GM19468 (cell line): ENCODE measurements at regions not wholly inside any gene's neighbourhood (a gene's known extent, or its start where the extent isn't known, plus 50 kb on each side); places are given as distances from the start of the nearest gene placed in this dataset.

Source experiments
- ATAC-seq: cut with Tn5 transposase; IDR thresholded peaks from one replicate; pipeline ENCODE4 v1.9.1; 2021; ENCODE audit warnings: mild to moderate bottlenecking, moderate library complexity, moderate number of reproducible peaks; ENCODE audit not compliant: unreplicated experiment; ENCODE audit errors: extremely low read depth

DNA sequence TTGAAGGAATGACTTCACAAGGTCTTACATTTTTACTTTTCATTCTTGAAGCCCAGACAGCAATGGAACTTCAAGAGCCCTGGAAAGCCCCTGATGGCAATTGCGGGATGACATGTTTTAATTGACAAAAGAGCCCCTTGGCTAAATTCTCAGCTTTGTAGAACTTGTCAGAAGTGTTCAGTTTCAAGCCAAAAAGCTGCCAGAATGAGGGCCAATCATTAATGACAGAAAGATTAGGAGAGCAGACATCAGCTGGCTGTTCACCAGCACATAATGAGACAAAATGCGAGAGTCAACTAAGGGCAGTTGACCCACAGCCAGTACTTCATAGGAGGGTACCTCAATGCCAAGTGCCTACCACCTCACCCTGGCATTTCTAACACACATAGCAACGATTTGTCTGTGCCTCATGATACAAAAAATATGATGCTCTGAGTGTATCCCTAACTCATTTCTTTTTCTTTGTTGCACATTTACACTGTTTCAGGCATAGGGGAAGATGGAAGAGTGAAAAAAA, 243.1 kb downstream of the MYLK4 start:
- no peak for ATAC-seq

DNA sequence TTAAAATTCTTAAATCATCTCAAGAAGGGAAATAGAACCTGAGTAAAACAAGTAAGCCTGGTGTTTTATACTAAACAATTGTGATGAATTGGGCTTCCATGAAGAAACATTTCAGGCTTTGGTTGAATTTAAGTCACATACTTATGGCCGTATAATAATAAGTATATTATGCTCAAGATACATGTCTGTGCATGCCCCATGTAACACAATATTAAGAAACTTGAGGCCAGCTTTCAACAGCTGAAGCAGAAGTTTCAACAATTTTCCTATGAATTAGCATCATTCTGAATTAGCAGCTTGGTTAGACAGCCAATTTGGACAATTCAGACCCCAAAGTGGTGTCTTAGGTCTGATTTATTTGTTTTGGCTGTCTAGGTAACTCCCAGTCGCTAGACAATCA, 243.7 kb downstream of the MYLK4 start:
- ATAC-seq: no peak

DNA sequence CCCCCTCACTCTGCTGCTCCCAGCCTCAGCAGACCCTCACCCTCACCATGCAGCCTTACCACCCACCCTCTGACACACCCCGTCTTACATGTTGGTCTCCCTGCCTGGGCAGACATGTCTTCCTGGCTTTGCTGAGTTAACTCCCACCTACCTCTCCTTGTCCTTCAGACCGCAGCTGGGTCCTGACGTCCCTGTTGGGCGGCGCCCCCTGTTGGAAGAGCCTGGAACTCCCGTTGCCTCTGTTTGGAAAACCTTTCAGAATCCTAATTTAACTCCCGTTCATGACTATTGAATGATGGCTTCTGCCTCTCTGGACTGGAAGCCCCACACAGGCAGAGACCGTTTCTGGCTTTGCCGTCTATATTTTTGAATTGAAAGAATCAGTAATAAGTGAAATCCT, 245.1 kb downstream of the MYLK4 start:
- ATAC-seq: no peak

DNA sequence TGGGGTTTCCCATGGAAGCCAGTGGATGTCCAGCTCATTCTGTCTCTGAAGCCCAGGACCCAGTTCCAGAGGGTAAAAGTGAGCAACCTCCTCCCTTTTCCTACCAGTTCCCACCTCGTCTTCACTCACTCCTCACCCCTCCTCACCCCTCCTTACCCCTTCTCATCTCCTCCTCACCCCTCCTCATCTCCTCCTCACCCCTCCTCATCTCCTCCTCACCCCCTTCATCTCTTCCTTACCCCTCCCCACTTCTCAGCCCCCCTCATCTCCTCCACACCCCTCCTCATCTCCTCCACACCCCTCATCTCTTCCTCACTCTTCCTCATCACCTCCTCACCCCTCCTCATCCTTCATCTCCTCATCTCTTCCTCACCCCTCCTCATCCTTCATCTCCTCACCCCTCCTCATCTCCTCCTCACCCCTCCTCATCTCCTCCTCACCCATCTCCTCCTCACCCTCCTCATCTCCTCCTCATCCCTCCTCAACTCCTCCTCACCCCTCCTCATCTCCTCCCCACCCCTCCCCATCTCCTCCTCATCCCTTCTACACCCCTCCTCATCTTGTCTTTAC, 246.1 kb downstream of the MYLK4 start:
- ATAC-seq: no peak

DNA sequence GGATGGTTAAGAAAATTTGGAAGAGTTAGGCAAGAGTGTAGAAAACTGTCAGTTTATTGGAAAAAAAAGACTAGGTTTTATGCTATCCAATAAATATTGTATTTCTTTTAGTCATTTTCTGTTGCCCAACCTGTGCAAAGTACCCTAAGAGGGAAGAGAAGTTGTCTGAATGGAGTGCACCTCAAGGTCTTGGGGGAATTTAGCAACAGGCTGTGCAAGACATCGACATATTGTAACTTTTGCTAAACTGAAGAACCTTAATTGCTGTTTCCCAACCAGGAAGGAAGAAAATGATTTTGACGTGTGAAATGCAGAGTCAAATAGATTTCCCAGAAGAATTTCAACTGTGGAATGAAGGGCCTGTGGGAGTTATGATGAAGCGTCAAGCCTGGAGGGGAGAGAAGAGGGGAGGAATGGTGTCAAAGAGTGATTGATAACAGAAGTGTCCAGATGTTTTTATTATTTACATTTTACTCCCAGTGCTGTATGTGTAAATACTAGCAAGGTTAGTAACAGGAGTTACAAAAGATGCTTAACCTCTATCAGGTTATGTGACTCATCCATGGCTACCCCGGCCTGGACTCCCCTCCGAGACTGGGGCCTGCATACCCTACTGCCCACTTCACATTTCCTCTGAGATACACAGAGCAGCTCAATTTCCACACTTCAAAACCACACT, 246.8 kb downstream of the MYLK4 start:
- no peak for ATAC-seq

DNA sequence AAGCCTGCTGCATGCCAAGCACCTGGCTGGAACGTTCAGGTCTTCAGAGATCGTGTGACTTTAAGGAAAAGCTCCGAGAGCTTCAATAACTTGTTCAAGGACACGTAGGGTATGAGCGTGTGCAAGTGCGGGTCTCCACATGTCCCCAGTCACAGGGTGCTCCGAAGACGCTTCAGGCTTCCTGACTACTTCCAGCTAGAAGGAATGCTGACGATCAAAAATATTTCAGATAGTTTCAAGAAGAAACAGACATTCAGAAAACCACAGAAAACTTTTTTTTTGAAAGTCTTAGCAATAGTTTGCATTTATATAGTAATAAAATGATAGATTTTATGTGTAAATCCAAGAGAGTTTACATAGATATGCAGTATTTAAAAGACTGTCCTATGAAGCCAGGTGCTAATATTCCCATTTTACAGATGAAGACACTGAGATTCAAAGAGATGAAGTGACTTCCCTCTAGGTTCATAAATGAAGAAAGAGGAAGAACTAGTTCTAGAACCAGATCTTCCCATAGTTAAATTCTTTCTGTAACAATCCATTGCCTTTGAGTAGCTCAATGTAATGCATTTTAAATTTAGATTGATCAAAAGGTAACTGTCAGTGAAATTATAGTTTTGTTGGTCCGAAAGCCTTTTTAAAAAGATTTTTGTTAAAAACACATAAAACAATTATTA, 247.6 kb downstream of the MYLK4 start:
- ATAC-seq: no peak

DNA sequence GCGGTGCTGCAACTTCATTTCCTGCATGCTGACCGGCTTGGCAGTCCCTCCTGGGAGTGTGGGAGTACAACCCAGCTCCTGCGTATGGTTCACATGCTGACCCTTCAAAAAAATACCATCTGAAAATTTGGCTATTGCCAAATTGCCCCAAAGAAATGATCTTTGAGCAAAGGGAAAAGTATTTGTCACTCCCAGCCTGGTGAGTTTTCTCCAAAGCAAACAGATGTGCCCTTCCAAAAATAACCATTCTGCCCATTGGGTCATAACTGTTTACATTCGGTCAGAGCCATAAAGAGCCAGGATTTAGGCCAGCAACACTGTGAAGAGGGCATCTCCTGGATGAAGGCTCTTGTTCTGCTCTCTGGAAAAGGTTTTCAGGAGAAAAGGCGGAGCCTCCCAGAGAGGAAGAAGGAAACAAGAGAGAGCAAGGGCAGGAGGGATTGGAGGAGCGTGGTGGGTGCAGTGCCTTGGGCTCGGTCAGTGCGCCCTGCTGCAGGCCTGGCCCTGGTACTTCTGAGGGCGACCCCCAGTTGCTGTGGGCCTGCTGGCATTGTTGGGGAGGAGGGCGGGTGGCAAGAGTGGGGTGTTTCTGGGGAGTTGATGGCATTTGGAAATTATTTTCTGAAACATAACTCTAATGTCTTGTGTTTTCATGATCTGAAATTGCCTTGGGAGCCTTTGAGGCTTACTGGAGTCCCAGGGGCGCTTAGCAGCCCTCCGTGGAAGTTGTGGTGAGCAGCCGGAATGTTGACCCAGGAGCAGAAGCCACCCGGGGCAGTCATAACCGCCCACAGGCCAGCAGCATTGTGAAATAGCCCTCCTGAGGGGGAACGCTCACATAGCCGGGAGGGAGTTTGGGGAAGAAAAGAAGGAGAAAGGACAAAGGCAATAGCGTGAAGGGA, 248.4 kb downstream of the MYLK4 start:
- no peak for ATAC-seq

DNA sequence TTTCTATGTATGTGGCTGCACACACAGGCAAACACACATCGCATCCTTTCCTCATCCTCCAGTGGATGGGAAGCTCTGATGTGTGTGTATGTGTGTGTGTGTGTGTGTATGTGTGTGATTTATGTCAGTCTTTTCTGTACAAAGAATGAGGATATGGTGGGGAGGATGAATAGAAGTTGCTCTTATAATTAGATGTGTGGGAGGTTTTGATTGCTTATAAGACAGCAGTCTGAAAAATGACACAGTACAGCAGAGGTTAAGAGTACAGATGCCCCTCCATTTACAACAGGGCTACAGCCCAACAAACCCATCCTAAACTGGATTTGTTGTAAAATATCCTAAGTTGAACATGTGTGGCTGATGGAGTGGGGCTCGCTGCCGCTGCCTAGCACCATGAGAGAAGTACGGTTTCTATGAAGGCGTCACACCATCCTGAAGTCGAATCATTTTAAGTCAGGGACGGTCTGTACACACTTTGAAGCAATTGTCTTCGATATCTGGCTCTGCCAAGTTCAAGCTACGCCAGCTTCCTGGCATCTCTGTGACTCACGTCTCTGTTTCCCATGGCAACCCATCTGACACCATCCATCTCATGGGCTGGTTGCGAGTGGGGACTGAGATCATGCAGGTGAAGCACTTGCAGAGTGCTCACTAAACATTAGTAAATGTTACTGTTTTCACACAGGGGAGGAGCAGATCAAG, 252.6 kb downstream of the MYLK4 start:
- ATAC-seq: no peak

DNA sequence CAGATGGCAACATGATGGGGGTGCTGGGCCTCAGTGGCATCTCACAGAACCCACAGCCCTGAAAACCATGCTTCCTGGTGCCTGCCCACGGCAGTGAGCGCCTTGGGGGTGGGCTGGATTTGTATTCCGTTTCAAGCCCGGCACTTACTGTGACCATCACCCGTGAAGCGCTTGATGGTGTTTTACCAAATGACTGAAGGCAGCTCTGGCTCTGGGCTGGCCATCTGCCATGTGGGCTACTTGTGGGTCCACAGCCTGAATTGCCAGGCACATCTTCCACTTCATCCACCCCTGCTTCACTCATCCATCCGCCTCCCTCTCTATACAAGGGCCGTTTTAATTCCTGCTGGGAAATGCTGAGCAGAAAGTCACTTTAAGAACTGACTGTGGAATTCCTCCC, 250.9 kb upstream of the GMDS start:
- no peak for ATAC-seq

DNA sequence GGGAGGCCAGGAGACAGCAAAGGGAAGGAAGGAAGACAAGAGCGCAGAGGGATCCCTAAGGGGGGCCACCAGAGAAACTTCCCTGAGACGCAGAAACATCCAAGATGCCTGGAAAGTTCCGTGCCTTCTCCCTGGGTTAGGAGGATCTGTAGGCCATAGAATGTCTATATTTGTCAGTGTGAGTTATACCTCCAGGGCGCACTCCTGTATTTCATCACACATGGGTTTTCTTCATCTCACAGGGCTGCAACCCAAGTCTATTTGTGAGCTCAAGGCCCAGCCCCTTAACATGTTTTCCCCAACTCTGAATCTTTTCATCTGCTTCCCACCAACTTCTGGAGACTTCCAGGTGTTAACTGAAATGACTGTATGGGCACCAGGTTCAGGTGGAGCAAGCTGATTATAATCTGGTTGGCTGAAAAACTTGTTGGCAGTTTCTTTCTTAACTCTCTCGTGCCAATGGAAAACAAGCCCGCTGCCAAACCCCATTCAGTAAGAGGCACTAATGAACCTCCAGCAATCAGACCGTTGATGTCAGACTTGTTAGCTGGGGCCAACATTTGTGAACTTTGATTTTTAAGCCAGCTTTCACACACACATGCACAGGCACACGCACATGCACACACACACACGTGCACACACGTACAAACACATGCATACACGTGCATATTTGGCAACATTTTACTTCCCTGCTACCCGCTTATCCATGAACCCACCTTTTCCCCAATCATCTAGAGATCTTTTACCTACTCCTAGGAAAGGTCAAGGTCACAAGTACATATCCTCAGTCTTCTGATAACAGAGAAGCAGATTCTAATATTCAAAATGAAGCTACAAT, 247.5 kb upstream of the GMDS start:
- no peak for ATAC-seq

DNA sequence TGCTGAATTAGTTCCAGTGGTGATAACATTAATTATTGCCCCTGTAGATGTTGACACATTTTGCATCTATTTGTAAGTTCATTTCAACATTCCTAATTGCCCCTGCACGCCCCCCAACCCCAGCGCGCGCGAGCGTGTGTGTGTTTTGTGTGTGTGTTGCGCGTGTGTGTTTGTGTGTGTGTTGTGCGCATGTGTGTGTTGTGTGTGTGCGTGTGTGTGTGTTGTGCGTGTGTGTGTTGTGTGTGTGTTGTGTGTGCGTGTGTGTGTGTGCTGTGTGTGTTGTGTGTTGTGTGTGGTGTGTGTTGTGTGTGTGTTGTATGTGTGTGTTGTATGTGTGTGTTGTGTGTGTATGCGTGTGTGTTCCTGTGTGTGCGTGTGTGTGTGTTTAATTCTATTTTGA, 245.7 kb upstream of the GMDS start:
- no peak for ATAC-seq

DNA sequence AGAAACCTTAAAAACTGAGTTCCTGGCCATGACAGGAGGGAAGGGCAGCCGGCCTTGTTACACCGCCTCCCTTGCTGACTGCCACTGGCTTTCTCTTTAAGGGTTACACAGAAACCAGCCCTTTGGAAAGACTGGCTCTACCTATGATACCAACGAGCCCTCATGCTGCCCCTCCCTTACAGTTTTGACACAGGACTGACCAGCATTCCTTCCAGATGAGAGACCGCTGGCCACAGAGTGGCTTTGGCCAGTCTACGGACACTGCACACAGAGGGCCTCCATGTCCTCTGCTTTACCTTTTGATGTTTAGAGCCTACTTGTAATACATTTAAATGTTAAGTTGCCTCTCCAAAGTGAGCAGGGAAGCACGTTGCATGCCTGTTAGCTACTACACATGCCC, 243.2 kb upstream of the GMDS start:
- ATAC-seq: no peak

DNA sequence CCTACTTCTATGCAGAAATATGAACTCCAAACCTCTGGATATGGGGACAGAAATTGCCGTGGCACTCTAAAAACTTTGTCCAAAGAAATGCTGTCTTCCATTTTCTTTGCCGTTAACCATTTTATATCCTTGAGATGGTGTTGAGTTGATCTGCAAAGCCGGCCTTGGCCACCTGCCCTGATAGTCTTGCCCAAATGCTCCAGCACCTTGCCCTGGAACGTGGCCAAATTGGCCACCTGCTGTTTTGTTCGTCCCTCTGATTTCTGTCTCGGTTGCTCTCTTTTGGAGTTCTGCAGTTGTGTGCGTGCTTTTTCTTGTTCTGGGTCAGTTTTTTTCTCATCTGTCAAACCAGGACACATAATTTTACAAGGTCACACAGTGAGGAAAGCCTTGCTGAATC, 239.7 kb upstream of the GMDS start:
- no peak for ATAC-seq

DNA sequence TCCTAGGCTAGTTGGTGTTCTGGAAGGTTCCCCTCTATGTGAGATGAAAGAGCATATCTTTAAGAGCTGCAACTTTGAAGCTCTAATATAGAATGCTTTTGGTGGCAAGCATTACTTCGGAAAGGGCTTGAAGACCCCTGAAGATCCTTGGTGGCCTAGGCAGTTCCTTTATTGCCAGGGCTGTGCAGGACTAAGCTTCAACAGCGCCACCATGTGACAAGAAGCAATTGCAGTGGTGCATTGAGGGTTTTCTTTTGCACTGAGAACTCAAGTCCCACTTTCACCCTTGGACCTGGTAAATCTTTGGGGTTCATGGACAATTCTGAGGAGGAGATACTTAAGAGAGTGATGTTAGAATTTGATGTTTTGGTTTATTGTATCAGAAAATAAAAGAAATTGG, 237.4 kb upstream of the GMDS start:
- no peak for ATAC-seq

DNA sequence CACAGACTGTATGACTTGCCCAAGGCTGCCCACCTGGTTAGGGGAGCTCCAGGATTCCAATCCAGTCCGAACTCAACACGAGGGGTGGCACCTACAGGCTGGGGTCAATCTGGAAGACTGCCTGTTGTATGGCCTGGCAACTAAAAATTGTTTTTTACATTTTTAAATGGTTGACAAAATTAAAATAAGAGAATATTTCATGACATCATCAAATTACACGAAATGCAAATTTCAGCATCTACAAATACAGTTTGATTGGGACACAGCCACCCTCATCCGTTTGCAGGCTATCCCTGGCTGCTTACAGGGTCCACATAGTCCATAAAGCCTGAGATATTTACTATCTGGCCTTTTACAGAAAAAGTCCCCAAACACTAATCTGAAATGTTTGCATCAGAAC, 235.9 kb upstream of the GMDS start:
- ATAC-seq: no peak

DNA sequence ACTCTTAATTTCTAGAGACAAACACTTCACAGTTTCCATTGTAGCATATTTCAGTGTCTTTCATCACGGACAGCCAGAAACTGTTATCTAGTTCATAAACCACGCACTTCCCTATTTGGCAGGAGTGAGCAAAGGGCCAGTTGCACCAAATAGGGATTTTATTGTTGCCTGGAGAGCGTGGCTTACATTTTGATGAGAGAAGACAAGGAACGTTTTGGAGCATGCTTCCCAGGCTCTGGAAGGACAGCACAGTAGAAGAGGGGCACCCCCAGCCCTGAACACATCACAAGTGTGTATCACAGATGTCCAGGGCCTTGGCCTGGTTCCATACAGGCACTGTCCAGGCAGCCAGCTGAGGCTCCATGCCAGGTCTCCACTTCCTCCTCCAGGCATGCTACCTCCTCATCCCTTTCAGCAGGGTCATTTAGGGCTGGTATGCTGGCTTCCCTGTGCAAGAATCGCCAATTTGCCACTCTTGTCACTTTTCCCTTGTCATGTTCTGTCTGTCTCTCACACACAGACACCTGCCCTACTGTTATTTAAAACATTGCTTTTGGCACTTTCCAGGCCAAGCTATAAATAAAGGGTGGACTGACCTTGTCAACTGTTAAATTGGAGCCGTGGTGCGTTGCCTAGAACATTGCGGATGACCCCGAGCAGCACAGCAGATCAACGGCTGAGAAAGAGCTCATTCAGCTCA, 235.0 kb upstream of the GMDS start:
- ATAC-seq: no peak

DNA sequence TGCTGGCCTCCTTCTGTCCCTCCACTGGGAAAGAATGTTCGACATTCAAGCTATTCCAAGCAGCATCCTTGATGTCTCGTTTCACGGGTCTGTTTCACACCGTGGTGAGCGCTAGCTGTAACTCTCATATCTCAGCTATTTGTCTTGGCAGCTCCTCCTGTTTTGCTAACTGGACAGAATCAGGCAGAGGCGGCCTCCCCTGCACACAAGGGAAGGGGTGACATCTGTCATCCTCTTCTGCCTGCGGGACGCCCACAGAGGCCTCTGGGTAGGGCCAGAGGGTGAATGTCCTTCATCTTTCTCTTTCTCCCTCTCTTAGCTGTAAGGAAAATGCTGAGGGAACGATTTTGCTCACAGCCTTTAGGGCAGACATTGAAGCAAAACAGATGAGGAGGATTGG, 232.8 kb upstream of the GMDS start:
- ATAC-seq: no peak

DNA sequence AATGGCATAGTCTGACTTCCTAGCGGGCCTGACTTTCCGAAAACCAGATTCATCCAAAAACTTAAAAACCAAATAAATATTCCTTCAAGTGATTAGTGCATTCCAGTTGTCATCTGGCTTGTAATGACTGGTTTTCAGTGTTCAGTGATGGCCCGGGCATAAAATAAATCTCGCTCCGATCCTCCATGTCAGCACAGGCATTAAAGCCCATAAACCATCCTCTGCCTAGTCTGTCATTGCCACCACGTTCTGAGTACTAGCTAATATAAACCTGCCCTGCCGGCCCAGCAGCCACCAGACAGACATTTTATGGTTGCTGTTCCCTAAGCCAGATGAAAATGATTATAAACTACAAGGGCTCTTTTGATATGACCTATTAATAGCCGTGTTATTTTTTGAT, 232.3 kb upstream of the GMDS start:
- no peak for ATAC-seq

DNA sequence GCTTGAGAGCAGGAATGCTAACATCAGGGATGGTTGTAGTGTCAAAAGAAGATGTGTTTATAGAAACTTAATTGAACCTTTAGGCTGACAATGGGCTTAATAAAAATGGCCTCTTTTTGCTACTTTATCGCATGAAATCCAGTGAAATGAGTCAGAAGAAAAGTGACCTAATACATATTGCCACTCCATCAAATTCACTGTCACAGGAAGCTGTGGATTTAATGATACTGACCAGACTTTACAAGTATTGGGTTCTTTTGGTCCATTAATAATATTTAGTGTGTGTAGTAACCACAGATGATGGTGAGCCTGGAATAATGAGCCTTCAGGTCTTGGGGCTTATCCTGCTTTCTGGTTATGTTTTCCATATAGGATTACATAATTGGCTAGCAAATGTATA, 231.8 kb upstream of the GMDS start:
- ATAC-seq: no peak
